ENCODE measurements at regions not wholly inside any gene's neighbourhood (a gene's known extent, or its start where the extent isn't known, plus 50 kb on each side); places are given as distances from the start of the nearest gene placed in this dataset.
A peak's percentile ranks its signal among the peaks of the same experiment; 100 is the strongest.

DNA sequence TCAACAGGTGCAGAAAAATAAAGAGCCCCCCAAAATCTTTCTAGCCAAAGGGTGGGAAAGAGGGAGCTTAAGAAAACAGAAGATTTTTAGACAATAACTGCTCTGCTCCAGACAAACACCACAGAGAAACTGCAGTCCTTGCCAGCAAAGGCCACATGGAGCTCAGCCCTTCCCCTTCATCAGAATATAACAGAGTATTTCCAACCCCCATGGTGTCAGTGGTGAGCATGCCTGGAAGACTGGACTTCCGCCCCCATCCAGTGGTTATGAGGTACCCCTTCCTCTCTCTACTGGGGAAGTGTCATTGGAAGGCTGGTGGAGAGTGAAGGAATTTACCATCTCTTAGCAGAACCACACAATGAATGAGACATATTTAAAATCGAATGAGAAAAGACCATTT, 1007.3 kb upstream of the CELF2 start:
- H3K4me3 ChIP-seq (ENCODE audit: low read depth, low read length) = no peak overlapping the region
- H2BK12ac ChIP-seq (ENCODE audit: low read length) = no peak overlapping the region
- H2AK5ac ChIP-seq (ENCODE audit: low read length) = no peak overlapping the region
- no peak overlapping the region for H4K91ac ChIP-seq (ENCODE audit: low read depth, low read length)
- H4K12ac ChIP-seq (ENCODE audit: low read depth, low read length) = no peak overlapping the region
- no peak for DNase-seq
- no peaks in the 10 kb centered on the region for H3K4me1 ChIP-seq (ENCODE audit: control insufficient read depth in 1 of 2, insufficient read depth in 2 of 2, low read length in 2 of 2)
- no peak overlapping the region for H3K18ac ChIP-seq (ENCODE audit: low read length)
- H3K9ac ChIP-seq (ENCODE audit: low read length) = no peak overlapping the region
- no CpG with 5 or more reads among the region's 2 CpGs for WGBS (ENCODE audit: extremely low coverage, insufficient coverage, insufficient read length)
- H4K8ac ChIP-seq (ENCODE audit: low read depth, low read length) = no peak overlapping the region
- H3K27me3 ChIP-seq (ENCODE audit: insufficient read depth, low read length) = no peaks in the 10 kb centered on the region
- H3K27ac ChIP-seq (ENCODE audit: low read depth, low read length) = no peak overlapping the region
- no peaks in the 10 kb centered on the region for H3K79me1 ChIP-seq (ENCODE audit: low read length)
- H3K9me3 ChIP-seq (ENCODE audit: insufficient read depth, low read depth, low read length) = peaks cover 2% of the 10 kb centered on the region
- no peaks in the 10 kb centered on the region for H3K36me3 ChIP-seq (ENCODE audit: control insufficient read depth in 1 of 2, insufficient read depth in 2 of 2, low read length in 2 of 2)
- H3K4me2 ChIP-seq (ENCODE audit: low read length) = no peak overlapping the region
- no peak overlapping the region for H3K4ac ChIP-seq (ENCODE audit: low read depth, low read length)
- no peak overlapping the region for H2BK120ac ChIP-seq (ENCODE audit: insufficient read depth, low read length, poor library complexity)
- no peaks in the 10 kb centered on the region for H3K79me2 ChIP-seq (ENCODE audit: control insufficient read depth, insufficient read depth, low read length, poor library complexity)
- H3K23ac ChIP-seq (ENCODE audit: low read length) = no peak overlapping the region
- H2AFZ ChIP-seq (ENCODE audit: insufficient read depth, low read length, poor library complexity) = no peak overlapping the region
- no peak overlapping the region for H2BK5ac ChIP-seq (ENCODE audit: low read depth, low read length, poor library complexity)
- no peak overlapping the region for H3K14ac ChIP-seq (ENCODE audit: low read length)

DNA sequence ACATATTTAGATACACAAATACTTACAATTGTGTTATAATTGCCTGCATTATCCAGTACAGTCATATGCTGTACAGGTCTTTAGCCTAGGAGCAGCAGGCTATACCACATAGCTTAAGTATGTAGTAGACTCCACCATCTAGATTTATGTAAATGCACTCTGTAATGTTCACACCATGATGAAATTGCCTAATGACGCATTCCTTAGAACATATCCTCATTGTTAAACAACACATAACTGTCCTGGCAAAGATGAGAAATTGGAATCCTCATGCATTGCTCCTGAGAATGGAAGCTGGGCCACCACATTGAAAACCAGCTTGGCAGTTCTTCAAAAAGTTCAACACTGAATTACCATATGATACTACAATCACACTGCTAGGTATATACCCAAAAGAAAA, 1002.8 kb upstream of the CELF2 start:
- no peak overlapping the region for H2AK5ac ChIP-seq (ENCODE audit: low read length)
- no peak overlapping the region for H3K9ac ChIP-seq (ENCODE audit: low read length)
- no peaks in the 10 kb centered on the region for H3K36me3 ChIP-seq (ENCODE audit: control insufficient read depth in 1 of 2, insufficient read depth in 2 of 2, low read length in 2 of 2)
- H4K8ac ChIP-seq (ENCODE audit: low read depth, low read length) = no peak overlapping the region
- no peak overlapping the region for H3K18ac ChIP-seq (ENCODE audit: low read length)
- H3K4me1 ChIP-seq (ENCODE audit: control insufficient read depth in 1 of 2, insufficient read depth in 2 of 2, low read length in 2 of 2) = no peaks in the 10 kb centered on the region
- no peak overlapping the region for H3K4ac ChIP-seq (ENCODE audit: low read depth, low read length)
- H3K79me2 ChIP-seq (ENCODE audit: control insufficient read depth, insufficient read depth, low read length, poor library complexity) = no peaks in the 10 kb centered on the region
- no peak overlapping the region for H2BK12ac ChIP-seq (ENCODE audit: low read length)
- H4K91ac ChIP-seq (ENCODE audit: low read depth, low read length) = no peak overlapping the region
- no peak overlapping the region for H2BK5ac ChIP-seq (ENCODE audit: low read depth, low read length, poor library complexity)
- H2AFZ ChIP-seq (ENCODE audit: insufficient read depth, low read length, poor library complexity) = no peak overlapping the region
- no CpG with 5 or more reads among the region's 1 CpG for WGBS (ENCODE audit: extremely low coverage, insufficient coverage, insufficient read length)
- H3K4me3 ChIP-seq (ENCODE audit: low read depth, low read length) = no peak overlapping the region
- H3K14ac ChIP-seq (ENCODE audit: low read length) = no peak overlapping the region
- no peak overlapping the region for H3K23ac ChIP-seq (ENCODE audit: low read length)
- DNase-seq = peak in 1 of 2 donors; percentile 23
- H3K27ac ChIP-seq (ENCODE audit: low read depth, low read length) = no peak overlapping the region
- H3K27me3 ChIP-seq (ENCODE audit: insufficient read depth, low read length) = no peaks in the 10 kb centered on the region
- no peak overlapping the region for H3K4me2 ChIP-seq (ENCODE audit: low read length)
- H2BK120ac ChIP-seq (ENCODE audit: insufficient read depth, low read length, poor library complexity) = no peak overlapping the region
- H3K9me3 ChIP-seq (ENCODE audit: insufficient read depth, low read depth, low read length) = no peaks in the 10 kb centered on the region
- H3K79me1 ChIP-seq (ENCODE audit: low read length) = no peaks in the 10 kb centered on the region
- H4K12ac ChIP-seq (ENCODE audit: low read depth, low read length) = no peak overlapping the region

DNA sequence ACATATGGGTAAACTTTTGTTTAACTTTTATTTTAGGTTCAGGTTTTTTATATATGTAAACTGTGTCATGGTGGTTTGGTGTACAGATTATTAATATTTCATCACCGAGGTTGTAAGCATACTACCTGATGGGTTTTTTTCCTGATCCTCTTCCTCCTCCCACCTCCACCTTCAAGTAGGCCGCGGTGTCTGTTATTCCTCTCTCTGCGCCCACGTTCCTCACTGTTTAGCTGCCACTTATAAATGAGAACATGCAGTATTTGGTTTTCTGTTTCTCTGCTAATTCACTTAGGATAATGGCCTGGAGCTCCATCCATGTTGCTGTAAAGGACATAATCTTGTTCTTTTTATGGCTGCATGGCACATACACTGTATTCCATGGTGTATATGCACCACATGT, 1000.0 kb upstream of the CELF2 start:
- no peak overlapping the region for H3K4ac ChIP-seq (ENCODE audit: low read depth, low read length)
- H3K14ac ChIP-seq (ENCODE audit: low read length) = no peak overlapping the region
- no peak overlapping the region for H3K4me3 ChIP-seq (ENCODE audit: low read depth, low read length)
- no peaks in the 10 kb centered on the region for H3K9me3 ChIP-seq (ENCODE audit: insufficient read depth, low read depth, low read length)
- H3K18ac ChIP-seq (ENCODE audit: low read length) = no peak overlapping the region
- H2BK5ac ChIP-seq (ENCODE audit: low read depth, low read length, poor library complexity) = no peak overlapping the region
- no peak overlapping the region for H3K4me2 ChIP-seq (ENCODE audit: low read length)
- no peaks in the 10 kb centered on the region for H3K4me1 ChIP-seq (ENCODE audit: control insufficient read depth in 1 of 2, insufficient read depth in 2 of 2, low read length in 2 of 2)
- no peak overlapping the region for H2AFZ ChIP-seq (ENCODE audit: insufficient read depth, low read length, poor library complexity)
- H3K9ac ChIP-seq (ENCODE audit: low read length) = no peak overlapping the region
- H3K27me3 ChIP-seq (ENCODE audit: insufficient read depth, low read length) = no peaks in the 10 kb centered on the region
- H3K23ac ChIP-seq (ENCODE audit: low read length) = no peak overlapping the region
- H4K91ac ChIP-seq (ENCODE audit: low read depth, low read length) = no peak overlapping the region
- no peak overlapping the region for H2AK5ac ChIP-seq (ENCODE audit: low read length)
- H3K27ac ChIP-seq (ENCODE audit: low read depth, low read length) = no peak overlapping the region
- DNase-seq = no peak
- H4K8ac ChIP-seq (ENCODE audit: low read depth, low read length) = no peak overlapping the region
- no peaks in the 10 kb centered on the region for H3K36me3 ChIP-seq (ENCODE audit: control insufficient read depth in 1 of 2, insufficient read depth in 2 of 2, low read length in 2 of 2)
- H2BK120ac ChIP-seq (ENCODE audit: insufficient read depth, low read length, poor library complexity) = no peak overlapping the region
- H4K12ac ChIP-seq (ENCODE audit: low read depth, low read length) = no peak overlapping the region
- H2BK12ac ChIP-seq (ENCODE audit: low read length) = no peak overlapping the region
- no peaks in the 10 kb centered on the region for H3K79me1 ChIP-seq (ENCODE audit: low read length)
- no CpG with 5 or more reads among the region's 5 CpGs for WGBS (ENCODE audit: extremely low coverage, insufficient coverage, insufficient read length)
- H3K79me2 ChIP-seq (ENCODE audit: control insufficient read depth, insufficient read depth, low read length, poor library complexity) = no peaks in the 10 kb centered on the region

DNA sequence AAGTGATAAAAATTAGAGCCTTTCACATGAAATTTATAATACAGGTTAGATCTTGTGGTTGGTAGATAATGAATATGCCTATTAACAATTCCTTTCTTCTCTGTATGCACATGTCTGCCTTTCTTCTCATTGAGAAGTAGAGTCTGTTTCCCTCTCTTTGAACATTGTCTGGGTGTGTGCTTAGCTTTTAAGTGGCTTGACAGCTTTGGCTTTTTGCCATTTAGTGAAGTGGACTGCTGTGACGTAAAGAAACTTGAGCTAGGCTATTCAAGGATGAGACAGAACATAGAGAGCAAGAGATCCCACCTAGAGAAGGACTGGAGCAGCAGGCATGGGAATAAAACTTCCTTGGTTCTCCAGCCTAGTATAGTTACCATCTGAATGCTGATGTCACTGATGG, 996.7 kb upstream of the CELF2 start:
- Histone ChIP-seq H3K79me1 (ENCODE audit: low read length) (no peaks in the 10 kb centered on the region), H2BK120ac (ENCODE audit: insufficient read depth, low read length, poor library complexity) (no peak overlapping the region), H2AK5ac (ENCODE audit: low read length) (no peak overlapping the region), H3K27ac (ENCODE audit: low read depth, low read length) (no peak overlapping the region), H4K12ac (ENCODE audit: low read depth, low read length) (no peak overlapping the region), H3K18ac (ENCODE audit: low read length) (no peak overlapping the region), H3K9ac (ENCODE audit: low read length) (no peak overlapping the region), H3K4me3 (ENCODE audit: low read depth, low read length) (no peak overlapping the region), H3K9me3 (ENCODE audit: insufficient read depth, low read depth, low read length) (no peaks in the 10 kb centered on the region), H4K8ac (ENCODE audit: low read depth, low read length) (no peak overlapping the region), H3K4me2 (ENCODE audit: low read length) (no peak overlapping the region), H3K36me3 (ENCODE audit: control insufficient read depth in 1 of 2, insufficient read depth in 2 of 2, low read length in 2 of 2) (no peaks in the 10 kb centered on the region), H3K14ac (ENCODE audit: low read length) (no peak overlapping the region), H3K23ac (ENCODE audit: low read length) (no peak overlapping the region), H2BK5ac (ENCODE audit: low read depth, low read length, poor library complexity) (no peak overlapping the region), H3K79me2 (ENCODE audit: control insufficient read depth, insufficient read depth, low read length, poor library complexity) (no peaks in the 10 kb centered on the region), H4K91ac (ENCODE audit: low read depth, low read length) (no peak overlapping the region), H2BK12ac (ENCODE audit: low read length) (no peak overlapping the region), H3K27me3 (ENCODE audit: insufficient read depth, low read length) (no peaks in the 10 kb centered on the region), H3K4me1 (ENCODE audit: control insufficient read depth in 1 of 2, insufficient read depth in 2 of 2, low read length in 2 of 2) (no peaks in the 10 kb centered on the region), H3K4ac (ENCODE audit: low read depth, low read length) (no peak overlapping the region), H2AFZ (ENCODE audit: insufficient read depth, low read length, poor library complexity) (no peak overlapping the region)
- no CpG with 5 or more reads among the region's 1 CpG for WGBS (ENCODE audit: extremely low coverage, insufficient coverage, insufficient read length)
- no peak for DNase-seq
